ENCODE measurements at regions not wholly inside any gene's neighbourhood (a gene's known extent, or its start where the extent isn't known, plus 50 kb on each side); places are given as distances from the start of the nearest gene placed in this dataset.

GRCh38 chr1:14371771-14372497 lies 226.6 kb upstream of the KAZN start:
- intact Hi-C loops (cut with micrococcal nuclease): no loop called here
- TF ChIP-seq CTCF (IDR thresholded peaks at IDR 0.05; ENCODE audit: borderline replicate concordance): no peak

GRCh38 chr1:14372526-14372925 lies 226.0 kb upstream of the KAZN start:
- H3K4me1 ChIP-seq: no peaks in the 10 kb centered on the region
- H3K4me3 ChIP-seq: no peak overlapping the region
- no peaks in the 10 kb centered on the region for H3K36me3 ChIP-seq
- no peak for TF ChIP-seq CTCF (IDR thresholded peaks at IDR 0.05; ENCODE audit: borderline replicate concordance)
- H3K9me3 ChIP-seq (replicated peaks): no peaks in the 10 kb centered on the region
- no peak for DNase-seq
- H3K27me3 ChIP-seq (ENCODE audit: low read depth): peaks cover 42% of the 10 kb centered on the region
- no peak overlapping the region for H3K27ac ChIP-seq (replicated peaks)
- intact Hi-C loops (cut with micrococcal nuclease): no loop called here

More at GRCh38 chr1:14371771-14372497, 226.6 kb upstream of the KAZN start:
- no peaks in the 10 kb centered on the region for H3K9me3 ChIP-seq (replicated peaks)
- no peaks in the 10 kb centered on the region for H3K36me3 ChIP-seq
- H3K4me1 ChIP-seq: no peaks in the 10 kb centered on the region
- H3K27ac ChIP-seq (replicated peaks): no peak overlapping the region
- H3K27me3 ChIP-seq (ENCODE audit: low read depth): peaks cover 48% of the 10 kb centered on the region
- DNase-seq: no peak
- no peak overlapping the region for H3K4me3 ChIP-seq

GRCh38 chr1:14373081-14373758 lies 225.3 kb upstream of the KAZN start:
- Histone ChIP-seq H3K4me1 (no peaks in the 10 kb centered on the region), H3K36me3 (no peaks in the 10 kb centered on the region), H3K27me3 (ENCODE audit: low read depth) (peaks cover 36% of the 10 kb centered on the region), H3K4me3 (no peak overlapping the region), H3K9me3 (replicated peaks) (peaks cover under 1% of the 10 kb centered on the region), H3K27ac (replicated peaks) (no peak overlapping the region)
- TF ChIP-seq CTCF (IDR thresholded peaks at IDR 0.05; ENCODE audit: borderline replicate concordance): no peak
- intact Hi-C loops (cut with micrococcal nuclease): no loop called here
- no peak for DNase-seq

GRCh38 chr1:14375226-14375625 lies 223.3 kb upstream of the KAZN start:
- no peak for DNase-seq
- H3K27me3 ChIP-seq (ENCODE audit: low read depth): peaks cover 15% of the 10 kb centered on the region
- peaks cover 20% of the 10 kb centered on the region for H3K9me3 ChIP-seq (replicated peaks)
- intact Hi-C loops (cut with micrococcal nuclease): no loop called here
- H3K36me3 ChIP-seq: no peaks in the 10 kb centered on the region
- no peak overlapping the region for H3K4me3 ChIP-seq
- no peaks in the 10 kb centered on the region for H3K4me1 ChIP-seq
- H3K27ac ChIP-seq (replicated peaks): no peak overlapping the region
- TF ChIP-seq CTCF (IDR thresholded peaks at IDR 0.05; ENCODE audit: borderline replicate concordance): no peak

- intact Hi-C loops (cut with micrococcal nuclease): no loop called here
- no peak for TF ChIP-seq CTCF (IDR thresholded peaks at IDR 0.05; ENCODE audit: borderline replicate concordance)
- Histone ChIP-seq H3K4me3 (no peak overlapping the region), H3K9me3 (replicated peaks) (peaks cover 40% of the 10 kb centered on the region), H3K4me1 (no peaks in the 10 kb centered on the region), H3K36me3 (no peaks in the 10 kb centered on the region), H3K27me3 (ENCODE audit: low read depth) (no peaks in the 10 kb centered on the region), H3K27ac (replicated peaks) (no peak overlapping the region)
- DNase-seq: no peak
Observed at GRCh38 chr1:14377386-14377785, 221.1 kb upstream of the KAZN start.

Data from left ventricle myocardium inferior (tissue), 1 donor.